HG03469 (cell line): ENCODE measurements at regions not wholly inside any gene's neighbourhood (a gene's known extent, or its start where the extent isn't known, plus 50 kb on each side); places are given as distances from the start of the nearest gene placed in this dataset.

Experiments used
- ATAC-seq: cut with Tn5 transposase; IDR thresholded peaks from one replicate; pipeline ENCODE4 v1.9.1; 2021; ENCODE audit warnings: mild to moderate bottlenecking, moderate library complexity, moderate number of reproducible peaks; ENCODE audit not compliant: unreplicated experiment

DNA sequence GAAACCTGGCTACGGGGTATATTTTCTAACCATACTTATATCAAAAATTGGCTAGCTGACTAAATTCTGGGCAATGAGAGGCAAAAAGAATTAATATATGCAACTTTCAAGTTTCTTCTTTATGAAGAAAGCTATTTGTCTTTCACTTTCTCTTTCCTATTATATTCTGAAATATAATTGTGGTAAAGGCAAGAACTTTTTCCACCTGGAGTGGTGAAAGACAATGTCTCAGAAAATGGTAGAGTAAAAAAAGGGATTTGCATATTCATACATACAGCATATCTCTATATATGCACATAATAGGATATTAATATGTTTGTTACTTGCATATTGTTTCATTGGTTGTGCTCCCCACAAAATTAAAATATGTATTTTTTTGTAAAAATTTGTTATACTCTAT is 793.8 kb downstream of the PLA2G4A start:
- ATAC-seq, result no peak

DNA sequence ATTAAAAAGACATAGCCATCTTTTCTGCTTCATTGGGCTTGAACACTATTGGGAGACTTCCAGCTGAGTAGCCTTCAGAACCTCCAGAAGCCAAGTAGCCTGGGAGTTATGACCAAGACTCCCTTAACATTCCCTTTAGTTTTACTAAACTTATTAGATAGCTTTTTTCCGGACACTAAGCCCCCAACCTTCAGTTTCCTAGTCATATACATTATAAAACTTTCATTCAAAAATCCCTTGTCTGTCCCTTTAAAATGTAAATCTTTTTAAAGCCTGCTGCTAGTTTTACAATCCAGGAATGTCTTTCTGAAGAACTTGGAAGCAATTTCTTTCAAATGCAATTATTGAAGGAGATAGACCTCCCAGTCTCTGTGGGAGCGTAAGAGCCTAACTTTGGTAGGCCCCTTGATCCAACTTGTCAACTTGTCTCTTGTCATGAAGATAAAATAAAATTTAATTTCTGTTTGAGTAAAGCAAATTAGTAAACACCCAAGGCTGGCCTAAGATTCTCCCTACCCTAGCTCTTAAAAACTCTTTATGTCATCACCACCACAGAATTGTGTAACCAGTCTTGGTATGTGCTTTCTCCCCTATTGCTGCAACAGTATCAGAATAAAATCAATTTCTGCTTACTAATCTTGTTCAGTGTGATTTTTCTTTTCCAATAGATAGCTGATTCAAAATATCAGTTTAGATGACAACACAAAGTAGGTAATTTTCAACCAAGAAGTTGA is 796.2 kb downstream of the PLA2G4A start:
- no peak for ATAC-seq

DNA sequence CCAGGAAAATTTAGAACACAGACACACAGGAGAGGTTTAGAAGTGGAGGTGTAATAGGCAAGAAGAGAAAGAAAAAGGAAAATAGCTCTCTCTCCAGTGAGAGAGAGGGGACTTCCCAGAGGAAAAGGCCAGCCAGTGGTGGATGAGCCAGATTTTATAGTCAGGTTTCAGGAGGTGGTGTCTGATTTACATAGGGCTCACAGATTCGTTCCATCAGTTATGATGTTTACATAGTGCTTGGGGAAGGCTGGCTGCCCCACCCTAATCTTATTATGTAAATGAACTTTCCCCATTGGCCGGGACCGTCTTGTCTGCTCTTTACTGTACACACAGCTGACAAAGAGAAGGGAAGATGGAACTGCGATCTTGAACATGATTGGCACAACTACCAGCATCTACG is 797.3 kb downstream of the PLA2G4A start:
- ATAC-seq, result no peak

DNA sequence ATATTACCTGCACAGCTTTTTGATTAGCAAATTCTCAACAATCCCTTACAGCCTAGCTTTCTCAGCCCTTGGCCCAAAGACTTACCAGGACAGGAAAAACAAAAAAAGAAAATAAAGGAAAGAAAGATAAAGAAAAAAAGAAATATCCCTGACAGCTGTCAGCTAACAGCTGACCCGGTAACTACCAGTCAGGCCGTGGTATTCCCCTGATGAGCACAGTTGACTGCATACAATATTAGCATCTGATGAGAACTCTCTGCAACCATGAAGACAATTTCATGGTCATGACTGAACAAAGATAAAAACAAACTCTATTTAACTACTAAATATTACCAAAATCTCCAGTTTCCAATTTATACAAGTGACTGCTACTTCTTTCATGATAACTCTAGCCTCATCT is 798.8 kb downstream of the PLA2G4A start:
- ATAC-seq, result no peak

DNA sequence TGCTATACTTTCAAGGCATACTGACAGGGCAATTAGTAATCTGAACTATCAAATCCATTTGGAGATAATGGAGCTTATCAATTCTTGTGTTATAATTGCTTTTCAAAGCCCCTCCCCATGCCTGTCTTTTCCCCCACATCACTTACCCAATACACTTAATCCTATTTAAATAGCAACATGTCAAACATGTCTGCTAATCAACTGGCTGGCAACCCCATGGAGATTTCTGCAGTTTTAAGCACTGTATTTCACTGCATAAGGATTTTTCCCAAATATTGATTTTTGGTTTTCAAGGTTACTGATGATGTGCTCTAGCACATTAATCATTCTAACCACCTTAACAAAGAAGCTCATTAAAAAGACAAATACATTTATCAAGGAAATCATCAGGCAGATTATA is 800.3 kb downstream of the PLA2G4A start:
- no peak for ATAC-seq

DNA sequence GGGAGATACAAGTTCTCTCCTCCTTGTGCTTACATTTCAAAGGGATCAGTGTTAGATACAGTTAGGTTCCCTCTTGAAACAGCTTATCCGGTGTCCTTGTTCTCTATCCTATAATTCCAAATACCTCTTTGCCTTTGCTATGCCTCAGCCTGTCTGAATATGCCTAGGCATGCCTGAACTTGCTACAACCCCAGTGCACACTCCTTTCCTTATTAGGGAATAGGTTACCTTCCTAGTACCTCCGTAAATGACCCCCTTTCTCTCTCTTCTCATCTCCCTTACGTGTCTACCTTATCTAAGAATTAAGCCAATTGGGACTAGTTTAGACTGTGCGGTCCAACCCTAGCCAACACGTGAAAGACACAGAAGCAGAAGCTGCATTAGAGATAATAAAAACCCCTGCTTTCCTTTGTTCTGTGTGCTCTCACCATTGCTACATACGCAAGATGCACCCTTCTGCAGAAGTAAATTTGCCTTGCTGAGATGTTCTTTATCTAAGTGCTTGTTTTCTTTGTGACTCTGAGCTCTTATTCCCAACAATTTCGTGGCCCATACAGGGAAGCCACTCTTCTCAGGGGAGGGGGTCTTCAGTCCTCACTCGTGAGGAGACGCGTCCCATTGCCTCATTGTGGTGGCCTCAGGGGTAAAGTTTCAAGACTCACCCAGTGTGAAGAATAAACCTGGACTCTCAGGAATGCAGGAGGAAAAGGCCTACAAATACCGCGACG is 802.1 kb downstream of the PLA2G4A start:
- no peak for ATAC-seq

DNA sequence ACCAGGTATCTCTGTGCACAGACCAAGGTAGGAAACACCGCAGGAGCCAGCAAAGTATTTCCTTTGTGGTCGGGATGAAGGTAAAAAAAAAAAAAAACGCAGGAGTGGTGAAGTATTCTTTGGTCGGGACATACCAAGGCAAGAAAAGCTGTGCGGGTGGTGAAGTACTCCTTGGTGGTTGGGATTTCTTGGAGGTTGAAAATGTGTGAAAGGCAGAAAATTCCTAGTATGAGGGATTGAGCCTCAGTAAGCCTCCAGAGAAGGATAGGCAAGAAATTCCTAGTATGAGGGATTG is 802.6 kb downstream of the PLA2G4A start:
- no peak for ATAC-seq

DNA sequence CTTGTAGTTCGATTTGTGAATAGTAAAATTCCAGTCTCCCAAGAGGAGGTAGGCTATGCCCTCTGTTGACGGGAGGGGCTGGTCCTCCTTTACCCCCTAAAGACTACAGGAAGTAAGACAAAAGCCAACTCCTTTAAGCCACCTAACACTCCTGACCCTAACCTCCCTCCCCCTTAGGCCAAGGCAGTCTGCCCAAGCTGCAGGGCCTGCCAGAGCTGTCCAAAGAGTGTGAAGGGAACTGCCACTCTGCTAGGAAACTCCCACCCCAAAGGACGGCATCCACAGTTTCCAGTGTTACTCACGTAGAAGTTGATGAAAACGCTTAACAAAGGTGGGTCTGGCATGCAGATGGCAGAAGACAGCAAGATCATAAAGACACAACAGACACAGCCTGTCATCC is 803.2 kb downstream of the PLA2G4A start:
- no peak for ATAC-seq

DNA sequence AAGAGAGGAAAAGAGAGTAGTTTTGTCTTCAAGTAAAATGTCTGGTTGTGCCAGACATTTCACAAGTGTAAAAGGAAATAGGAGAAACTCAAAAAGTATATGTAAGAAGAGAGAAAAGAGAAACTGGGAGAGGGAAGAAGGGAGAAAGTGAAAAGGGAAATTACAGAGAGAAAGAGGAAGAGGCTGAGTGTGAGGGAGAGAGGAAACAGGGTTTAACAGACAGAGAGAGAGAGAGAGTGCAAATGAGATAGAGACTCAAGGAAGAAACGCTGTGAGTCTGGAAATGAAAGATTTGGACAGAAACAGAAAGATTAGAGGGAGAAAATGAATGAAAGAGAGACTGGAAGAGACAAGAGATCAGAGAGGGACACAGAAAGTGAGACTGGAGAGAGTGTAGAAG is 806.2 kb downstream of the PLA2G4A start:
- no peak for ATAC-seq

DNA sequence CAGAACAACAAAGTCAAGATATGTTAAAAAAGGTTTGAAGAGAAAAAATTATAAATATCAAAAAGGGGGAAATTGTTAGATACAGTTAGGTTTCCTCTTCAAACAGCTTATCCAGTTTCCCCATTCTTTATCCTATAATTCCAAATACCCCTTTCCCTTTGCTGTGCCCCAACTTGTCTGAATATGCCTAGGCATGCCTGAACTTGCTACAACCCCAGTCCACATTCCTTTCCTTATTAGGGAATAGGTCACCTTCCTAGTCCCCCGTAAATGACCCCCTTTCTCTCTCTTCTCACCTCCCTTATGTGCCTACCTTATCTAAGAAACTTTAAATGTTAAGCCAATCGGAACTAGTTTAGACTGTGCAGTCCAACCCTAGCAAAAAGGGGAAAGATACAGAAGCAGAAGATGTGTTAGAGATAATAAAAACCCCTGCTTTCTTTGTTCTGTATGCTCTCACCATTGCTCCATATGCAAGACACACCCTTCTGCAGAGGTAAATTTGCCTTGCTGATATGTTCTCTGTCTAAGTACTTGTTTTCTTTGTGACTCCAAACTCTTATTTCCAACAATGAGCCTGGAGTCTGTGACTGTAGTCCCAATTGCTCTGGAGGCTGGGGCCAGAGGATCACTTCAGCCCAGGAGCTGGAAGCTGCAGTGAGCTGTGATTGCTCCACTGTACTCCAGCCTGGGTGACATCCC is 810.1 kb downstream of the PLA2G4A start:
- no peak for ATAC-seq

DNA sequence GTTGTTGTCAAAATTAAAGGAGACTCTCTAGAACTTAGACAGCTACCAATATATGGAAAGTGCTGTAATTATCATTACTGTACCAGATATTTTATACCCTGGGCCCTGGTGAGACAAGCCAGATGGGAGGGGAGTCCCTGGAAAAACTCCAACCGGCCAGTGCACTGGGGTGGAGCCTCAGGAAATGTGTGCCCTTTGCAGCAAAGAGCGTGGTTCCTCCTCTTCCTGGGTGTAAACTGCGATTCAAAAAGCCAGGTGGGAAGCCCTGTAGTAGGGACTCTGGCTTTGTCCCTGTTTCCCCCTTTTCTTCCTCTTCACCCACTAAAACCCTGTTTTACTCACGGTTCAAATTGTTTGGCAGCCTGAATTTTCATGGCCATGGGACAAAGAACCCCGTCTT is 812.3 kb downstream of the PLA2G4A start:
- no peak for ATAC-seq

DNA sequence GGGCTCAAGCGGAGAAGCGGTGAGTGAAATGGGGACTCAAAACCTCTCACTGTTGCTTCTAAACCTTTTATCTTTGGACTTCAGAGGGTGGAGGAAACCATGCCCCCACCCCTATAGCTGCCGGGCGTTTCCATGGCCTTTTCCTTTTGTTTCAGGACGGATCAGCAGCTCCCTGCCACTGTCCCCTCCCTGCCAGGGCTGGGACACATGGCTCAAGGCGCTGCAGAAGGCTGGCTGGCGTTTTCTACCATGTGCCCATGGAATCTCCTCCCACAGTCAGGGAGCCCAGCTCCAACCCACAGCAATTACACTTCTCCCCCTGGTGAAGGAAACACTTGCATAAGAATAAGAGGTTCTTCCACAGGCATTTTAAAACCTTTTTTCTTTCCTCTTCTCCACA is 812.7 kb downstream of the PLA2G4A start:
- no peak for ATAC-seq

DNA sequence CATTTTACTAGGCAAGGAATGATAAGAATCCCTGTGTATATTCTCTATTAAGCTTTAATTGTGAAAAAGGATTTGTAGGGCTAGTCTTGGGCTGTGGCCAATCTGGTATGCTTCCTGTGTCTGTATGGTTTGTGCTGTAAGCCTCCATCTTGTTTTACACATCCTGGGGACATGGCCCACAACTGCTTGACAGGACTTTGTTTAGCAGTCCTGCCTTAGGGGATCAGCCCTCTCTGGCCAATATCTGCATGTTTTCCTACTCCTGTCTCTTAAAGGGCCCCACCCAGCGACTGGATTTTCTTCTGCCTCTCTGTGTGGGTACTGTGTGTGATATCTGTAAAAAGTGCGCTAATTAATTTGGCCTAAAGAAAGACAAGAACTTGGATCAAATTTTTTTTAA is 813.2 kb downstream of the PLA2G4A start:
- ATAC-seq, result no peak

DNA sequence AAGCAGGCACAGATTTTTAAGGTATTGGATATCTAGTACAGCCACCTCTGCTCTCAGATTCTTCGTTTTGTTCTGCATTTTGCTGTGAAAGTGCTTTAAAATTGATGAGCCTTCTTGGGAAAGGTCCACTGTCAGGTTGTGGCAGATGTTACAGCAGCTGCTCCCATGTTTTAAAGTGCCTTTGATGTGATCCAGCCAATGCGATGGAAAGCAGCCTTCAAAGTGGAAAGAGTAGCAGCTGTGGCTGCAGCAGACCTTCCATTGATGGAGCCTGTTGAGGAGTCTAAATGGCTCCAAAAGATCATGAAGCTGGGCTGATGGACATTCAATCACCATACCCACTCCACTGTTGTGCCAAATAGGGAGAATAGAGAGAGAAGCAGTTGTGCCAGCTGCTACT is 816.9 kb downstream of the PLA2G4A start:
- no peak for ATAC-seq

DNA sequence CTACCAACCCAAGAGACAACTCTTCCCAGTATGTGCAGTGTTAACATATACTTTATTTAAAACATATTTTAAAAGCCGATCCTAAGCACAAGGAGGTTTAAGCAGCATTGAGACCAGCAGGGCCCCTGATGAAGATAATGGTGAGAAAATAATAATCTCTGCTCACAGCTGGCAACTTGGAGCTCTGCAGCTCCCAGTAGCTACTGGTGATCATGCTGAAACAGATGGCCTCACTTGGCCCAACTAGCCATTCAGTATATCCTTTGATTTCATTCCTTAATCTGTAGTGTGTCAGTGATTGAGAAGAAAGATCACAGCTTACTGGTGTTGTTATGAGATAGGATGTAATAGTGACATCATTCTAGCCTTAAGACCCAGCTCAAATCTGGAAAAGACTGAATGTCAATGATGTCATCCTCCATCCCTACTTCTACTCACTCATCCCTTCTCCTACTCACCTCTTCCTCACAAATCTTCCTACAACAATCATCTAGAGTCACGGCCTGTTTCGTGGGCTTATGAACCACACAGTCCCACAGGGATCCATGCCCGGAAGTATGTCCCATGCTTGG is 817.9 kb downstream of the PLA2G4A start:
- ATAC-seq, result no peak

DNA sequence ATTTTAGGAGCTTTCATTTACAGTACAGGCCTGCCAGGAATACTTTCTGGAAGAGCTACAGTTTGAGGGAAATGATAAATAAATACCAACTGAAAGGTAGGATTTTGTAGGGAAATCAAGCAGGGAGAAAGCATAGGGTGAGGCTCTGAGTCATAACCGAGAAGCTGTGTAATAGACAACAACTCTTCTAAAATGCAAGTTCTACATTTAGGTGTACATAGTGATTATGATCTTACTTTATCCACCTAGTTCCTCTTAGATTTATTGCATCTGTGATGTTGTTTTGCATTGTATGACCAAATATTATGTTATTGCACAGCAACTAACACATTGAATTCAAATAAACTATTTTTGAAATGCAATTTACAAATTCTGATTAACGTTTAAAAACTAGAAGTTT is 819.3 kb downstream of the PLA2G4A start:
- no peak for ATAC-seq

DNA sequence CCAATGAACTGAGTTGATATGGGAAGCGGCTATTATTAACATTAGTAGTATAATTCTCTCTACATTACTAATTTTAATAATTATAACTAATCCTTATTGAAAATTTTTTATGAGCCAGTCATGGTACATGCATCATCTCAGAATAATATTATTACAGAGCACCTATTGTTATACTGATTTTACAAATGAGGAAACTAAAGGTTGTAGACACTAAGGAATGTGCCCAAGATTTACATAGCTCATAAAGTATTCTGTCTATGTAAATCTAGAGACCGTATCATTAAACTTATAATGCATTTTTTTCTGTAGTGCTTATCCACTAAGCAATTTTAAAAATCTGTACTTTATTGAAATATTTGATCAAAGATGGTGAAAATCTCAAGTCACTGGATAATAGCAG is 825.9 kb downstream of the PLA2G4A start:
- ATAC-seq, result no peak

DNA sequence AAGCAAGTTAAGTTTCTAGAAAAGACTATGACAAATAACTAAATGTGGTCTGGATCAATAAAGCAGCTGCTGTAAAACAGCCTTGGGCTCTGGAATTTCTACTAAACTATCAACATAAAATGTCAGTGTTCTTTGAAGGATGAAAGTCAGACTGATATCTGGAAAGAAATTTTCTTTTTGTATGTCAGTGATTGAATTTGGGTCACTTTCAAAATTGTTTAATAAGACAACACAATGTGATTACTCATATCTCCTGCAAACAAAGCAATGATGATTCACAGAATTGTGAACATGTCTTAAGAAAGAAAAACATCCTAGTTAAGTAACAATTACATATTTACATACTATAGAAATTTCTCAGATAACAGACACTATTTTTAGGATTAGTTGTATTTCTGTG is 826.4 kb downstream of the PLA2G4A start:
- ATAC-seq, result no peak

DNA sequence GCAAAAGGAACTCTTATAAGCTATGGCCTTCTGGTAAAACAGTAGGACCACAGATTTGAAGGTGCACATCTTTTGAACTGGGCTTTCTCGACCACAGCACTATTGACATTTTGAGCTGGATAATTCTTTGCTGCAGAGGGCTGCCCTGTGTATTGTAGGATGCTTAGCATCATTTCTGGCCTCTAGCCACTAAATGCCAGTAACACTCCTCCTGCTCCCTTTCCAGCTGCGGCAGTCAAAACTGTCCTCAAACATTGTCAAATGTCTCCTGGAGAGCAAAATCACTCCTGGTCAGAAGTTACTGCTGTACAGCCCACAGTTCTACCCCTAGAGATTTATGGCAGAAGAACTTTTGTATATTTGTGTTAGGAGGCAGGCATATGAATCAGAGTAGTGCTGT is 836.7 kb downstream of the PLA2G4A start:
- no peak for ATAC-seq

DNA sequence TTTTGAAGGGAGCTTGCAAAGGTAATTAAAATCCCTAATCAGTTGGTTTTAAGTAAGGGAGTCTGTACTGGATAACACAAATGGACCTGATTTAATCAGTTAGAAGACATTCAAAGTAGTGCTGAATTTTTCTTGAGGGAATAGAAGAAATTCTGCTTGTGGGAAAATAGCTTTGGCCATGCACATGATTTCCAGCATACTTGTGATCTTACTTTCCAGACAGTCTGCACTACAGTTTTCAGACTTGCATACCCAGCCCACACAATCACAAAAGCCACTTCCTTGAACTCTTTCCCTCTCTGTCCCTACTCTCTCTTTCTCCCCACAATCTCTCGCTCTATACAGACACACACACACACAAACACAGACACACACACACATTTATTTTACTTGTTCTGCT is 852.1 kb downstream of the PLA2G4A start:
- no peak for ATAC-seq

DNA sequence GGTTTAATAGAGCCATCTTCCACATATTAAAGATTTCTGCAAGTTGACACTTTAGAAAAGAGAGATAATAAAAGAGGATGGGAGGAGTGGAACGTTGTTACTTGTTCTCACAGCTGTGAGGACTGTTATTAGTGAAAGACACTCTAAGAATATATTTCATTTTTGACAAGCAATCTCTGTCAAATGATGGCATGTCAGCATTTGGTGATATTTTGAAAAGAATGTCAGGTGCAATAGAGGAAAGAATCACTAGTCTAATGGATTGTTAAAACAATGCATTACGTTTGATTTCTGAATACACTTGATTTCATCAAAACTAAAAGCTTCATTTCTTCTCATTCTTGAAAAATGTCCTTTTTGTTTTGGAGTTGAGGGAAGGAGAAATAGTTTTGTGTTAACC is 853.4 kb downstream of the PLA2G4A start:
- ATAC-seq, result no peak

DNA sequence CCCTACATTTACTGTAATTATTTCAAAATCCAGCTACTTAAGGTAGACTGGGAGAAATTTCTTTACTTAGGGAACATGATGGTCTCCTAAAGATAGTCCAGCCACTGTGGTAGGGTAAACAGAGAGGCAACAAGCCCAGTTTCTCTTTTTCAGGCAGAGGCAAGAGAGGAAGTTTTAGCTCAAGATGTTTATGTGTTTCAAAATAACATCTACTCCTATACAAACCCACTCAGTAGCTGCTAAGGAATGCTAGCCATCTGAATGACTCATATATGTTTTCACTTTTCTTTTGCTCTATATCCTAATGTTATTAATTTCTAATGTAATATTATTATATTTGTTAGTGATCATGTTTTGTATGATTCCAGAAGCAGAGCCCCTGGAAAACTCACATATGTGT is 856.6 kb downstream of the PLA2G4A start:
- no peak for ATAC-seq
